Muscle of leg (tissue), 3 donors: ENCODE measurements at regions not wholly inside any gene's neighbourhood (a gene's known extent, or its start where the extent isn't known, plus 50 kb on each side); places are given as distances from the start of the nearest gene placed in this dataset.

Source experiments
- DNase-seq: peaks from one replicate; pipeline ENCODE4 v3.0.0; 2013
- H3K27ac ChIP-seq: one replicate; pipeline ENCODE4 v1.5.1; 2013; ENCODE audit warnings: mild to moderate bottlenecking, low read length, control low read depth
- H3K27me3 ChIP-seq: one replicate; pipeline ENCODE4 v1.6.1; 2013; ENCODE audit warnings: low read length; ENCODE audit not compliant: control insufficient read depth, insufficient read depth
- H3K36me3 ChIP-seq: one replicate; pipeline ENCODE4 v1.6.1; 2013; ENCODE audit warnings: low read length; ENCODE audit not compliant: control insufficient read depth, insufficient read depth
- H3K4me1 ChIP-seq: one replicate; pipeline ENCODE4 v1.6.1; 2013; ENCODE audit warnings: low read length; ENCODE audit not compliant: control insufficient read depth, insufficient read depth
- H3K4me3 ChIP-seq: one replicate; pipeline ENCODE4 v1.5.1; 2013; ENCODE audit warnings: low read length, control low read depth
- H3K9me3 ChIP-seq: replicated peaks from 2 replicates; pipeline ENCODE4 v1.6.1; 2013; ENCODE audit warnings: low read depth, low read length; ENCODE audit not compliant: control insufficient read depth
- WGBS: methylation state at CpG from one replicate; pipeline ENCODE4 v1.1.5; 2013; ENCODE audit warnings: missing lambda C conversion rate; ENCODE audit not compliant: insufficient coverage; 5-methylcytosine and 5-hydroxymethylcytosine counted together

GRCh38 chr9:107624234-107624948 lies 134.8 kb upstream of the KLF4 start:
- no peaks in the 10 kb centered on the region for H3K36me3 ChIP-seq
- no peak overlapping the region for H3K27ac ChIP-seq
- no peak overlapping the region for H3K4me3 ChIP-seq
- peaks cover 21% of the 10 kb centered on the region for H3K4me1 ChIP-seq
- WGBS: 68% methylated on average over 10 of the region's 15 CpGs
- DNase-seq: peak; percentile 54
- no peaks in the 10 kb centered on the region for H3K9me3 ChIP-seq
- H3K27me3 ChIP-seq: no peaks in the 10 kb centered on the region

GRCh38 chr9:107621436-107621835 lies 131.9 kb upstream of the KLF4 start:
- no peak overlapping the region for H3K4me3 ChIP-seq
- no peak overlapping the region for H3K27ac ChIP-seq
- WGBS: 79% methylated on average over 4 of the region's 4 CpGs

GRCh38 chr9:107620801-107621200 lies 131.2 kb upstream of the KLF4 start:
- H3K4me3 ChIP-seq: no peak overlapping the region
- no peaks in the 10 kb centered on the region for H3K36me3 ChIP-seq
- H3K4me1 ChIP-seq: peaks cover 14% of the 10 kb centered on the region
- H3K9me3 ChIP-seq: no peaks in the 10 kb centered on the region
- DNase-seq: peak; percentile 70
- no peaks in the 10 kb centered on the region for H3K27me3 ChIP-seq
- H3K27ac ChIP-seq: peak overlapping the region; percentile 4
- no CpG with 5 or more reads among the region's 7 CpGs for WGBS

More at GRCh38 chr9:107621436-107621835, 131.9 kb upstream of the KLF4 start:
- Histone ChIP-seq H3K36me3 (no peaks in the 10 kb centered on the region), H3K9me3 (no peaks in the 10 kb centered on the region), H3K4me1 (peaks cover 14% of the 10 kb centered on the region), H3K27me3 (no peaks in the 10 kb centered on the region)
- no peak for DNase-seq

GRCh38 chr9:107620236-107620635 lies 130.7 kb upstream of the KLF4 start:
- Histone ChIP-seq H3K4me1 (peaks cover 18% of the 10 kb centered on the region), H3K27ac (peak overlapping the region; percentile 29), H3K36me3 (no peaks in the 10 kb centered on the region), H3K4me3 (no peak overlapping the region), H3K9me3 (no peaks in the 10 kb centered on the region), H3K27me3 (no peaks in the 10 kb centered on the region)
- WGBS: 70% methylated on average over 3 of the region's 6 CpGs
- peak; percentile 77 for DNase-seq

GRCh38 chr9:107615321-107615720 lies 125.8 kb upstream of the KLF4 start:
- DNase-seq: peak; percentile 41
- WGBS: 75% methylated on average over 1 of the region's 1 CpG
- Histone ChIP-seq H3K27ac (no peak overlapping the region), H3K27me3 (no peaks in the 10 kb centered on the region), H3K36me3 (no peaks in the 10 kb centered on the region), H3K9me3 (no peaks in the 10 kb centered on the region), H3K4me1 (peaks cover 17% of the 10 kb centered on the region), H3K4me3 (no peak overlapping the region)

- H3K4me1 ChIP-seq: peaks cover 14% of the 10 kb centered on the region
- no peak overlapping the region for H3K27ac ChIP-seq
- DNase-seq: no peak
- no peak overlapping the region for H3K4me3 ChIP-seq
- no peaks in the 10 kb centered on the region for H3K27me3 ChIP-seq
- no peaks in the 10 kb centered on the region for H3K9me3 ChIP-seq
- no peaks in the 10 kb centered on the region for H3K36me3 ChIP-seq
- 80% methylated on average over 1 of the region's 5 CpGs for WGBS
These were observed 125.2 kb upstream of the KLF4 start for GRCh38 chr9:107614765-107615164.

GRCh38 chr9:107613321-107613720 lies 123.8 kb upstream of the KLF4 start:
- no CpG with 5 or more reads among the region's 1 CpG for WGBS

GRCh38 chr9:107612136-107612535 lies 122.6 kb upstream of the KLF4 start:
- Histone ChIP-seq H3K9me3 (no peaks in the 10 kb centered on the region), H3K4me1 (peaks cover 12% of the 10 kb centered on the region), H3K4me3 (no peak overlapping the region), H3K27ac (no peak overlapping the region), H3K27me3 (no peaks in the 10 kb centered on the region), H3K36me3 (no peaks in the 10 kb centered on the region)
- DNase-seq: peak; percentile 82
- WGBS: 59% methylated on average over 5 of the region's 5 CpGs

More at GRCh38 chr9:107613321-107613720, 123.8 kb upstream of the KLF4 start:
- no peak for DNase-seq
- Histone ChIP-seq H3K4me1 (peaks cover 12% of the 10 kb centered on the region), H3K9me3 (no peaks in the 10 kb centered on the region), H3K36me3 (no peaks in the 10 kb centered on the region), H3K27me3 (no peaks in the 10 kb centered on the region), H3K27ac (no peak overlapping the region), H3K4me3 (no peak overlapping the region)

GRCh38 chr9:107609547-107609946 lies 120.0 kb upstream of the KLF4 start:
- Histone ChIP-seq H3K27ac (no peak overlapping the region), H3K27me3 (no peaks in the 10 kb centered on the region), H3K4me3 (no peak overlapping the region), H3K36me3 (no peaks in the 10 kb centered on the region), H3K4me1 (peaks cover 8% of the 10 kb centered on the region), H3K9me3 (no peaks in the 10 kb centered on the region)
- DNase-seq: peak; percentile 74
- WGBS: 36% methylated on average over 1 of the region's 2 CpGs

GRCh38 chr9:107606149-107606790 lies 116.7 kb upstream of the KLF4 start:
- H3K27ac ChIP-seq: no peak overlapping the region
- no peaks in the 10 kb centered on the region for H3K9me3 ChIP-seq
- no peaks in the 10 kb centered on the region for H3K36me3 ChIP-seq
- H3K27me3 ChIP-seq: no peaks in the 10 kb centered on the region
- DNase-seq: no peak
- H3K4me1 ChIP-seq: no peaks in the 10 kb centered on the region
- H3K4me3 ChIP-seq: no peak overlapping the region
- 100% methylated on average over 1 of the region's 8 CpGs for WGBS
